Stomach (tissue), 8 donors: ENCODE measurements at regions not wholly inside any gene's neighbourhood (a gene's known extent, or its start where the extent isn't known, plus 50 kb on each side); places are given as distances from the start of the nearest gene placed in this dataset.

ENCODE experiments used
- DNase-seq, 2 donors: peaks; one replicate each; pipeline versions ENCODE4 v3.0.0 to v3.0.0-alpha.2; 2013 to 2019
- H3K27ac ChIP-seq, 5 donors: fragments of 200-600 bp in 4 of 5; sonication (generic) in 4 of 5; one replicate each; pipeline ENCODE4 v1.5.1; 2013 to 2019; ENCODE audit warnings: mild to moderate bottlenecking in 1 of 5, moderate library complexity in 1 of 5
- H3K27me3 ChIP-seq, 3 donors: fragments of 200-600 bp; sonication (generic); one replicate each; pipeline ENCODE4 v1.5.1; 2017 to 2019; ENCODE audit warnings: mixed run types in 1 of 3
- H3K36me3 ChIP-seq, 4 donors: fragments of 200-600 bp; sonication (generic); 1 replicate in 3 of 4; 2 replicates in 1 of 4; pipeline ENCODE4 v1.5.1; 2016 to 2019
- H3K4me1 ChIP-seq, 4 donors: fragments of 200-600 bp; sonication (generic); one replicate each; pipeline ENCODE4 v1.5.1; 2016 to 2019
- H3K4me3 ChIP-seq, 4 donors: fragments of 200-600 bp; sonication (generic) in 3 of 4; one replicate each; pipeline ENCODE4 v1.5.1; 2016 to 2019; ENCODE audit warnings: mild to moderate bottlenecking in 1 of 4
- H3K9me3 ChIP-seq, 4 donors: fragments of 200-600 bp; sonication (generic); one replicate each; pipeline ENCODE4 v1.5.1; 2016 to 2019
- CTCF ChIP-seq, 7 experiments: fragments of 450-650 bp in 4 of 7; fragments of 200-600 bp in 3 of 7; sonication (generic) in 3 of 7; IDR thresholded peaks; one replicate each; pipeline ENCODE4 v1.5.1; 2016 to 2019; ENCODE audit warnings: antibody characterized with exemption in 7 of 7, control low read depth in 2 of 7, mild to moderate bottlenecking in 1 of 7
- EP300 ChIP-seq: sonication (generic); formaldehyde crosslinking; IDR thresholded peaks from one replicate; pipeline ENCODE4 v1.6.1; 2017; ENCODE audit warnings: antibody characterized with exemption
- POLR2A ChIP-seq, 4 donors: fragments of 450-650 bp; IDR thresholded peaks; one replicate each; pipeline ENCODE4 v1.6.1; 2016; ENCODE audit warnings: antibody characterized with exemption in 4 of 4, control low read depth in 2 of 4, mild to moderate bottlenecking in 1 of 4, moderate library complexity in 1 of 4
- POLR2AphosphoS5 ChIP-seq, 3 donors: sonication (generic); formaldehyde crosslinking; IDR thresholded peaks; one replicate each; pipeline ENCODE4 v1.6.1; 2016; ENCODE audit warnings: antibody characterized with exemption in 3 of 3
- WGBS, 5 donors: extraction: QIAGEN DNeasy Blood & Tissue Kit in 3 of 5; methylation state at CpG; one replicate each; pipeline versions ENCODE4 v1.1.5 to v1.1.7; 2013 to 2018; 5-methylcytosine and 5-hydroxymethylcytosine counted together
- intact Hi-C: fragments of 100-400 bp; cut with DNase I; formaldehyde crosslinking; loops from one replicate; pipeline ENCODE4 v1.15.1; 2023; ENCODE audit warnings: low total_unique reads
- donor health status: healthy with polysubstance abuse.
- donor health status: Bipolar disorder and iron deficiency.
- donor health status: healthy.

DNA sequence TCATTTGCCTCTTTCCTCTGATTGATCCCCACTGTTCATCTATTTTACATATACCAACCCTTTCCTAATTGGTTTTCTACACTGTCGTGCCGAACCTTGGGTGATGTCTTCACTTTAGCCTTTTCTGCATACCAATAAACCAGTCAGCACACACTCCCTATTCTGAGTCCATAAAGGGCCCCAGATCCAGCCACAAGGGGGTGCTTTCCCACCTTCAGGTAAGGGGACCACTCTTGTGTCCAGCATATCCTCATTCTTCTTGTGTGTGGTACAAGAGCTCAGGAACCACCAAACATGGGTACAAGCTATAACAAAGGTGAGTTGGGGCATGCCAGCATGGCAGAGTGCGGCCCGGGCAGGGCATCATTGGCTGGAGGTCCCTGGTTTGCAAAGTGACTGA, 859.8 kb downstream of the FSCB start:
- Histone ChIP-seq H3K4me1 (no peaks in the 10 kb centered on the region), H3K4me3 (no peak overlapping the region), H3K27ac (no peak overlapping the region), H3K9me3 (peaks cover 0 to 8% (median 1%) of the 10 kb centered on the region in 4 donors), H3K36me3 (no peaks in the 10 kb centered on the region), H3K27me3 (no peaks in the 10 kb centered on the region)
- TF ChIP-seq EP300 (no peak), POLR2A (IDR thresholded peaks at IDR 0.05) (no peak), POLR2AphosphoS5 (IDR thresholded peaks at IDR 0.05) (no peak), CTCF (IDR thresholded peaks at IDR 0.05) (no peak)
- intact Hi-C loops, result no loop called here
- no peak for DNase-seq
- WGBS, 5 donors, result 70 to 96% (median 72%) methylated on average over 4 of the region's 4 CpGs

DNA sequence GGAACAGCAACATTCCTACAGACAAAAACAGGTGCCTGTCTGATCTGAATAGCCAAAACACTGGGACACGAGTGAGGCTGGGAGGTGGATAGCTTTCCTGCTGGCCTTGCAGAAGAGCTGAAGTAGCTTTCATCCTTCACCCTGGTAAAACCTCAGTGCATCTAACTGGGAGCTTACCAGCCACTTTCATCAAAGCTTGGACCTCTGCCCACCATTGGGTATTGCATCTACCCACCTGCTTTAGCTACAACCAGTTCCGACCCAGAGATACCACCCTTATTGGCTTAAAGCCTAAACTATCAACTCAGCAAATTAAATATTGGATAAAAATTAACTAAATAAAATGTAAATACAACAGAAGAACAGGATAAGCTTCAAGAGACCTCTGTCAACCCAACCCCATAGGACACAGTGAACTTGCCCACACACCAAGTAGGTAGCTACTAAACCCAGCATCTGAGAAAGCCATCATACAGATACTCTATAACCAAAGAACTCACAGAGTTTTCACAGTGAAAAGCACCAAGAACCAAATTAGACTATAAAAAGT, 866.3 kb downstream of the FSCB start:
- TF ChIP-seq POLR2AphosphoS5 (IDR thresholded peaks at IDR 0.05) (no peak), POLR2A (IDR thresholded peaks at IDR 0.05) (no peak), CTCF (IDR thresholded peaks at IDR 0.05) (no peak), EP300 (no peak)
- no peak overlapping the region for H3K27ac ChIP-seq
- WGBS, 5 donors, result 43 to 70% (median 60%) methylated on average over 2 of the region's 2 CpGs
- H3K9me3 ChIP-seq, result no peaks in the 10 kb centered on the region
- no peak overlapping the region for H3K4me3 ChIP-seq
- intact Hi-C loops, result no loop called here
- H3K27me3 ChIP-seq, result no peaks in the 10 kb centered on the region
- H3K36me3 ChIP-seq, result no peaks in the 10 kb centered on the region
- DNase-seq, result peak in 1 of 2 donors; percentile 52
- peaks cover 0 to 11% (median 2%) of the 10 kb centered on the region in 4 donors for H3K4me1 ChIP-seq

DNA sequence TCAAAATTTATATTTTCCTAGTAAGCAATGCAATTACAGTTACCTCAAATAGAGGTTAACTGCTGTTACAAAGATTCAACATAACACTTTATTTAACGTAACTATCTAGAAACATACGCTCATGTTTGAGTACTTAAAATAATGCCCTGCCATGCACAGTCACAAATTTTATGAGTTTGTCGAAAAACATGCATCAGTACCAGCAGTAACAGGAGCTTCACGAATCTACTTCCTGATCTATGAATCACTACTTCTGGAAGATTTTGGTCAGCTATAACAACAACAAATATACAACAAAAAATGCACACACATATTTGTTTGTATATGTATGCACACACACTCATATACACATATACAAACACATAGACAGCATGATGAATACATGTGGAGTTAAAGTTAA, 881.8 kb downstream of the FSCB start:
- H3K4me3 ChIP-seq, result no peak overlapping the region
- intact Hi-C loops, result no loop called here
- no peak for TF ChIP-seq CTCF (IDR thresholded peaks at IDR 0.05)
- no peak for TF ChIP-seq POLR2A (IDR thresholded peaks at IDR 0.05)
- TF ChIP-seq POLR2AphosphoS5 (IDR thresholded peaks at IDR 0.05), result no peak
- no peak for TF ChIP-seq EP300
- H3K27me3 ChIP-seq, result no peaks in the 10 kb centered on the region
- 84 to 90% (median 89%) methylated on average over 4 of the region's 4 CpGs for WGBS, 5 donors
- DNase-seq, result no peak
- no peaks in the 10 kb centered on the region for H3K9me3 ChIP-seq
- no peaks in the 10 kb centered on the region for H3K36me3 ChIP-seq
- H3K27ac ChIP-seq, result no peak overlapping the region
- H3K4me1 ChIP-seq, result no peaks in the 10 kb centered on the region

DNA sequence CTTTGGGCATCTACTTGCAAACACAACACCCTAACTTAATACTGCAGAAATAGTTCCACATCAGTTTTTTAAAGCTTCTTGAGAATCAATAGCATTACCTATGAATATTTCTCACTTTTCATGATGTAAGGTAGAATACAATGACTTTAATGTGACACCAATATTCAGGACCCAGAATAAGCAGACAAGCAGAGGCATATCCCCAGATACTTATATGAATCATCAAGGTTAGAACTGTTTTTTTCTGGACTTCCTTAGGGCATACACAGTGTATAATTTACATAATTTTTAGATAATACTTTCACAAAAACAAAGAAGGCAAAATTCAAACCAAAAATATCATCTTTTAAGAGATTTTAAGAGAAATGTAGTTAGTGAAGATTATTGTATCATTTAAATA, 885.8 kb downstream of the FSCB start:
- H3K4me3 ChIP-seq, result no peak overlapping the region
- no peaks in the 10 kb centered on the region for H3K4me1 ChIP-seq
- no peaks in the 10 kb centered on the region for H3K36me3 ChIP-seq
- intact Hi-C loops, result no loop called here
- H3K27ac ChIP-seq, result no peak overlapping the region
- no peaks in the 10 kb centered on the region for H3K27me3 ChIP-seq
- DNase-seq, result no peak
- TF ChIP-seq EP300 (no peak), POLR2AphosphoS5 (IDR thresholded peaks at IDR 0.05) (no peak), POLR2A (IDR thresholded peaks at IDR 0.05) (no peak), CTCF (IDR thresholded peaks at IDR 0.05) (no peak)
- peaks cover 0 to 9% (median 0%) of the 10 kb centered on the region in 4 donors for H3K9me3 ChIP-seq
